Lower leg skin (tissue), 3 donors: ENCODE measurements at regions not wholly inside any gene's neighbourhood (a gene's known extent, or its start where the extent isn't known, plus 50 kb on each side); places are given as distances from the start of the nearest gene placed in this dataset.

Source experiments
- POLR2A ChIP-seq, 2 donors: fragments of 450-650 bp; IDR thresholded peaks; one replicate each; pipeline ENCODE4 v1.6.1; 2016 to 2017; ENCODE audit warnings: antibody characterized with exemption in 2 of 2, mild to moderate bottlenecking in 1 of 2, moderate library complexity in 1 of 2
- TF ChIP-seq, protein P1 (sequence below), 3 donors: fragments of 450-650 bp; IDR thresholded peaks; one replicate each; pipeline ENCODE4 v1.5.1; 2016; ENCODE audit warnings: antibody characterized with exemption in 3 of 3, mild to moderate bottlenecking in 3 of 3, moderate library complexity in 2 of 3

DNA sequence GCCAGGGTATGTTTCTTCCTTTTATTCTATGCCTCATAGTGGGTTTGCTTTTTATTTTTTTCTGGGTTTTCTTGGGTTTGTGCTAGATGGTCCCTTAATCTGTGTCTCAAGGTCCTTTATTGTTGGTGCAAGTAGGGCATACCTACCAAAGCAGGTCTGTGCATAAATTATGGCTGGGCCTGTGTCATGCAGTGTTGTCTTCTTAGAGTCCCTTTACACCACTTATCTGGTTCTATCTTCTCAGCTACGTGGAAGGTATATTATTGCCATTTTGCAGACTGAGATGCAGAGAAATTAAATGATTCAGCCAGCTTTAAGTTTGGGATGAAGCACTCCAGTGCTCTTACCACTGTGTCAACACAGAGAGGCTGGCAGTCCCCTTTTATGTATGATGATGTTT is 293.5 kb upstream of the SOX2 start:
- TF ChIP-seq, protein P1, sequence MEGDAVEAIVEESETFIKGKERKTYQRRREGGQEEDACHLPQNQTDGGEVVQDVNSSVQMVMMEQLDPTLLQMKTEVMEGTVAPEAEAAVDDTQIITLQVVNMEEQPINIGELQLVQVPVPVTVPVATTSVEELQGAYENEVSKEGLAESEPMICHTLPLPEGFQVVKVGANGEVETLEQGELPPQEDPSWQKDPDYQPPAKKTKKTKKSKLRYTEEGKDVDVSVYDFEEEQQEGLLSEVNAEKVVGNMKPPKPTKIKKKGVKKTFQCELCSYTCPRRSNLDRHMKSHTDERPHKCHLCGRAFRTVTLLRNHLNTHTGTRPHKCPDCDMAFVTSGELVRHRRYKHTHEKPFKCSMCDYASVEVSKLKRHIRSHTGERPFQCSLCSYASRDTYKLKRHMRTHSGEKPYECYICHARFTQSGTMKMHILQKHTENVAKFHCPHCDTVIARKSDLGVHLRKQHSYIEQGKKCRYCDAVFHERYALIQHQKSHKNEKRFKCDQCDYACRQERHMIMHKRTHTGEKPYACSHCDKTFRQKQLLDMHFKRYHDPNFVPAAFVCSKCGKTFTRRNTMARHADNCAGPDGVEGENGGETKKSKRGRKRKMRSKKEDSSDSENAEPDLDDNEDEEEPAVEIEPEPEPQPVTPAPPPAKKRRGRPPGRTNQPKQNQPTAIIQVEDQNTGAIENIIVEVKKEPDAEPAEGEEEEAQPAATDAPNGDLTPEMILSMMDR (IDR thresholded peaks at IDR 0.05) = no peak
- no peak for TF ChIP-seq POLR2A (IDR thresholded peaks at IDR 0.05)
